ENCODE measurements at regions not wholly inside any gene's neighbourhood (a gene's known extent, or its start where the extent isn't known, plus 50 kb on each side); places are given as distances from the start of the nearest gene placed in this dataset.

GRCh38 chr3:147119346-147119745 is 287.0 kb downstream of the ZIC4 start:
- TF ChIP-seq CTCF (IDR thresholded peaks at IDR 0.05; ENCODE audit: insufficient read depth, low read depth, low read length): no peak
- no peak for TF ChIP-seq EZH2 (IDR thresholded peaks at IDR 0.05; ENCODE audit: insufficient read depth, low read length)
